Activated CD8-positive, alpha-beta memory T cell treated with anti-CD3 and anti-CD28 coated beads, Interleukin-2, amount 50 U/mL, for 4 hours (primary cell): ENCODE measurements at regions not wholly inside any gene's neighbourhood (a gene's known extent, or its start where the extent isn't known, plus 50 kb on each side); places are given as distances from the start of the nearest gene placed in this dataset.

Experiments
- DNase-seq: peaks from one replicate; pipeline ENCODE4 v3.0.0-alpha.2; 2020

DNA sequence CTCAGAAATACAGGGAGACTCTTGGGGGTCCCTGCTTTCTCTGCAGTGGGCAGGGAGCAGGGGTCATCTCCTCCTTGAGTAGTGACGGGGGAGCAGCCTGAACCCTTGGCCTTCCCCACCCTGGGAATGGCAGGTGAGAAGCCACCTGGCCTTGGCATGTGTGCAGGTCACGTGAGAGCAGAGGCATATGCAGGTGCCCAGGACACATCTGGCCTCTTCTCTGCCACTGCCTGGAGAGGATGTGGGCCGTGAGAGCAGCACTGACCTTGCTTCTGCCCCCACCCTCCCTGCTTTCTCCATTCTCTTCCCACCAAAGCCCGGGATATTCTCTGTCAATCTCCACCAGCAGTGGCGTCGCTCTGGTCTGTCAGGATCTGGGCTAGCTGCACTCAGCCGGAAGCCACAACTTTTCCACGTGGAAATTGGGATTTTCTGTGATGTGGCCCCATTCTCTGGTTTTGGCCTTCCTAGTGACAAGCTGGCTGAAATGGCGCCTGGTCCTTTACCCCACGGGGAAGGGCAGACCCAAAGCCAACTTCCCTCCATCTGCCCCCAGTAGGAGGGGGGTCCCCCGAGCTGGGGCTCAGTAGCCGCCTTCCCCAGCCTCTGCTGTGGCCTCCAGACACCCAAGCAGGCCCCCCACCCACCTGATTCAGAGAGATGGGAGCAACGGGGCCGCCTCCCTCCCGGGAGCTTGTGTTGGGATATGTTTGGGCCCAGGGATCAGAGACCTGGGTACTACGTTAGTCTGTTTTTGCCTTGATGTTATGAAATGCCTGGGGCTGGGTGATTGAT, 70.4 kb upstream of the FCN1 start:
- no peak for DNase-seq

DNA sequence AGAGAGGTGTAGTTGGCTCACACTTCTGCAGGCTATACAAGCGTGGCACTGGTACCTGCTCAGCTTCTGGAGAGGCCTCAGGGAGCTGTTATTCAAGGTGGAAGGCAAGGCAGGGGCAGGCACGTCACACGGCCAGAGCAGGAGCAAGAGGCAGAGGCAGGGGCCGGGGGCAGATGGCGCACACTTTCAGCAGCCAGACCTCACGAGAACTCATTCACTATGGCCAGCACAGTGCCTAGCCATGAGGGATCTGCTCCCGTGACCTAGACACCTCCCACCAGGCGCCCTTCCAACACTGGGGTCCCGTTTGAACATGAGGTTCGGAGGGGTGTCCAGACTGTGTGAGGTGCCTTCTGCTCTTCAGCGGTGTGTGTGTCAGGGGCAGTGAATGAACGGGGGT, 71.0 kb upstream of the FCN1 start:
- DNase-seq: no peak

DNA sequence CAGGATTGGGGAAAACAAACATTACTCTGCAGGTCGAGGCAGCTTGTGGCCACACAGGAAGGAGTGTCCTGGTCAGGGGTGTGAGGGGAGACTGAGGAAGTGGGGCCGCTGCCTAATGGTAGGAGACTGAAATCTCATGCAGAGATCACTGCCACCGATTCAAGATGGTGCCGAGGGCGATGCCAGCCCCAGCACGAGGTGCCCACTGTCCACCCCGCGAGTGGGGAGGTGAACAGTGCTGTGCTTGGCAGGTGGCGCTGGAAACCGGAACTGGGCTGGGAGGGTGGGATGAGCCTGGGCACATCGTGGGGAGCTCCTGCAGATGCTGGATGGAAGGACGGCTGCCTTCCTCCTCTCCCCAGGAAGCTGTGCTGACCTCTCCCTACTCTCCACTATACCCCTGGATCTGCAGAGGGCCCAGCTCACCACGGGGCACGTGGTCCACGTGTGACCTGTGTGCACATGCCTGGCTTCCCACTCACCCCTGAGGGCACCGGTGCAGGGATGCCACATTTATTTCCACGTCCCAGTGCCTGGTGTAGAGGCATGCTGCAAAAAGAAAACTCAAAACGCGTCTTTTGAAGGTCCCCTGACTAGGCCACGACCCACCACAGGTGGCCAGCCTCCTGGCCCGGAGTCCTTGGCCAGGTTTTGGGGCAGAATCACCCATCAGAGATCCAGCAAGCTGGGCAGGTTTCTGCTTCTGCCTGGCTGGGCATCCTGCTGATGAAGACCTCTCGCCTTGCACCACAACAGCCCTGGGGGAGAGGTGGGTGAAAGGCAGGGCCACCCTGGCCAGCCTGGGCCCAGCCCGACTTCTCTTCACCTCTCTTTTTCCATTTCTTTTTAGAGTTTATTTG, 71.7 kb upstream of the FCN1 start:
- no peak for DNase-seq

DNA sequence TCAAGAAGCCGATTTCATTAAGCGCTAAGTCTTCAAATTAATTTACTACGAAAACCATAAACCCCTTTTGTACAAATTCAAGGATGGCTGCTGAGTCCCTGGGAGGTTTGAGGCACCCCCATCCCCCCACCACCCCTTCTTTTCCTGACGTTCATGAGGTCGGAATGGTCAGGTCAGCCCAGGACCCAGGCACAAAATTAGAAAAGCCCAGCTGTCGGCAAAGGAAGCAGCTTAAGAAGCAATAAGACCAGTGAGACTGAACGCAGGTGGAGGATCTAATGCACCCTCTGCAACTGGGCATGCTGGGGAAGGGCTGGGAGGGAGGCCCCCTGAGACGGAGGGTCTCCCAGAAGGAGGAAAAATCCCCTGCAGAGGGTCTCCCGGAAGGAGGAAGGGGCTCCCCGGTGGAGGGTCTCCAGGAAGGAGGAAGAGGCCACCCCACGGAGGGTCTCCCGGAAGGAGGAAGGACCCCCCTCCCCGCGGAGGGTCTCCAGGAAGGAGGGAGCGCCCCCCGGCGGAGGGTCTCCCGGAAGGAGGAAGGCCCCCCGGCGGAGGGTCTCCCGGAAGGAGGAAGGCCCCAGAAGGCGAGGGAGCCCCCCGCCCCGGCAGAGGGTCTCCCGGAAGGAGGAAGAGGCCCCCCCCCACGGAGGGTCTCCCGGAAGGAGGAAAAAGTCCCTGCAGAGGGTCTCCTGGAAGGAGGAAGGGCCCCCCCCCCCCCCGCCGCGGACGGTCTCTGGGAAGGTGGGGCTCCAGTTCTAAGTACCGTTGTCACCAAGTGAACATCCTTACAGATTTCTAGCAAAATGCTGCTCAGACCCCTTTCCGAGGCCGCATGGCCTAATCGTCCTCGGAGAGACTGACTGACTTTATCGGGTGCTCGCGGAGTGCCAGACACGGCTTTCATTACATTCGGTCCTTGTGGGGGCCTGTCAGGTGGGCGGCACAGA, 74.4 kb upstream of the FCN1 start:
- no peak for DNase-seq

DNA sequence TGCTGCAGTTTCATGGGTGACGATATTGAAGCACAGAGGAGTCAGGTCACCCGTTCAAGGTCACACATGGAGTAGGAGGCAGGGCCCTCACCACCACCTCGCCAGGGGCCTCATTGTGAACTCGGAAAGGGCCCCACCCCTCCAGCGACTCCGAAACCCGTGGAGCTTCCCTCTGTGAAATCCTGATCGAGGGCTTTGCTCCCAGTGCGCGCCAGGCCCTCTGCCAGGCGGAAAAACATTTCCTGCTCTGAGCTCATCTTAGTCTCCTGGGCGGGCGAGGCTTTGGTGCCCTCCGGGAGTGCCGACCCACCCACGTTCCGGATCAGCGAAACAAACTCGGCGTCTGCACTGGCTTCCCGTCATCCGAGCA, 75.0 kb upstream of the FCN1 start:
- no peak for DNase-seq

DNA sequence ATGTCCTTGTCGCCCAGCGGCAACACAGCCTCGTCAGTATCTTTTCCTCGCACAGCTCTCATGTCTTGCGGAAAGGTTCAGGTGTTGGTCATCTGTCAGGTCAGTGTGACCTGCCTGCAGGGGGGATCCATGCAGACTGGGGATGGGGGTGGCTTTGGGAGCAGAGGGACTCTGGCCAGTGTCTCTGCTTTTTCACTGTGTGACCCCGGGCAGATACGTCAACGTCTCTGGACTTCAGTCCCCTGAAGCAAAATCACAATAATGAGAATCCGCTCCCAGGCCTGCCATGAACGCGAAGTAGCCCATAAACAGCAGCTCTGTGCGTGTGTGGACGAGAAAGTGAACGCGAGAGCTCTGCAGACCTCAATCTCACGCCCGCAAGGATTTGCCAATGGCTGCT, 75.7 kb upstream of the FCN1 start:
- no peak for DNase-seq

DNA sequence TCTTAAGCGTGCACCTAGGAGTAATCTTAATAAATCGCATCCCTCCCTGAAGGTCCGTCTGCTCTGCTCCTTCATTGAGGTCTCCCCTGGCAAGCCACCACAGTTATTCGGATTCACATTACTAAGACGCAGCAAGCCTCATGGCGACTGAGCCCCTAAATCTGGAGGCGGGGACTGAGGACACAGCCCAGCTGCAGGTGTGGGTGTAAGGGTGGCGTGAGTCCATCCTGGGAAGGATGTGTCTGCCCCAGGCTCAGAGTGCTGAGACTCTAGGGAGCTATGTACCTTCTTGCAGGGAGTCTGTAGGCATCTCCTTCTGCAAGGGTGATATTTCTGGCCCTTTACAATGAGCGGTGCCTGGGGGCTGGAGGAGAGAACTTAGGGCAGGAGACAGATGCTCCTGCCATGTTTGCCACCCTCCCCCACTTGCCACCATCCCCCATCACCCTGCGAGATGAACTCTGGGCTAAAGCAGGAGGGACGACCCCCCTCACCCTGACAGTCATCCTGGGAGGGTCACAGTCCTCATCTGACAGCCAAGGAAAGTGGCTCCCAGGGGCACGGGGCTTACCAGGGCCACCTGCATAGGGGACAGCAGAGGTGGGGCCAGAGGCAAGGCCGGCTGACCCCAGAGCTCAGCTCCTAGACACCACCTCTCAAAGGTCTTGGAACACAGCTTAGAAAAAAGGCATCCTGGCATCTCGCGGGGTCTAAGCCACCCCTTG, 76.4 kb upstream of the FCN1 start:
- DNase-seq: no peak

DNA sequence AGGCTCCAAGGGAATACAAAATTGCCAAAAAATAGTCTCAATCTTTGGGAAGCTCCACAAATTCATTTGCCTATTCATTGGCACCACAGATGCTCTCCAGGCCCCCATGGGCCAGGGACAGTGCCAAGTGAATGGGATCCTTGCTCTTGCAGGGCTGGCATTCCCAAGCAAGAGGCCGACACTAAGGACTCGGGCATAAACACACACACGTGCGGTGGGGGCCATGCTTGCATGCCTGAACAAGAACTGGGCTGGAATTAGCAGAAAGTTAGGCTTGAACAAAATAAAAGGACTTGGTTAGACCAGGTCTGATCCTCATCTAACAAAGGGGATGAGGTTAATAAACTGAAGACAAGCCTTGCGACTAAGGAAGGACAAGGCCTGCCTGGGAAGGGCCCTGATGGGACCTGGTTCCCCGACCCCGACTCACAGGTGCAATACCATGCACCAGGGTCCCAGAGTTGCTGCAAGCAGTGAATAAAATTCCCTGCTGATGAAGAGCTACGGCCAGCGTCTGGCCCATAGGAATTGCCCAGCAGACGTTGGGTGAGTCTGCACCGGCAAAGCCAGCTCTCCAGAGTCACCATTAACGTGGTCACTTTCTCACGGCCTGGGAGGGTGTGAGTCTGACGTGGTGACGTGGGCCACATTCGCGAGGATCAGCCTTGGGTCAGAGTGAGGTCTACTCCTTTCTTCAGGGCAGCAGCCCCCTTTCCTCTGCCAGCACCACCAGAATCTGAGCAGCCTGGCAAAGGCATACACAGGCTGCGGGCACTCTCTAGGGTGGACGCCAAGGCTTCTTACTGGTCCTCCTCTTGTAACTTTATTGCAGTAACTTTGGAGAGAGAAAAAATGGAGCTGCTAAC, 77.4 kb upstream of the FCN1 start:
- no peak for DNase-seq

DNA sequence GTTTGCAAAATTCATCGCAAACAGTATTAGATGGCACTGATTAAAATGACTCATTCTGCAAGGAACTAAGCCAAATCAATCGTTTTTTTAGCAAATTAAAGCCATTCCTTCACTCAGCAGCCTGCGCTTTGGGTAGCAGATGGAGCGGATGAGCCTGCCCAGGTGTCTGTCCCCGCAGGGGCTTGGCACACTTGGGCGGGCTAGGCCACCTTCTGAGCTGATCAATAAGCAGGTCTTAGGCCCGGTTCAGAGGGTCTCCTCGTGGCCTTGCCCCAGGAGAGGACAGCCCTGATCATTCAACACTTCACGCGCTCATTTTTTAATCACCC, 78.0 kb upstream of the FCN1 start:
- DNase-seq: no peak

DNA sequence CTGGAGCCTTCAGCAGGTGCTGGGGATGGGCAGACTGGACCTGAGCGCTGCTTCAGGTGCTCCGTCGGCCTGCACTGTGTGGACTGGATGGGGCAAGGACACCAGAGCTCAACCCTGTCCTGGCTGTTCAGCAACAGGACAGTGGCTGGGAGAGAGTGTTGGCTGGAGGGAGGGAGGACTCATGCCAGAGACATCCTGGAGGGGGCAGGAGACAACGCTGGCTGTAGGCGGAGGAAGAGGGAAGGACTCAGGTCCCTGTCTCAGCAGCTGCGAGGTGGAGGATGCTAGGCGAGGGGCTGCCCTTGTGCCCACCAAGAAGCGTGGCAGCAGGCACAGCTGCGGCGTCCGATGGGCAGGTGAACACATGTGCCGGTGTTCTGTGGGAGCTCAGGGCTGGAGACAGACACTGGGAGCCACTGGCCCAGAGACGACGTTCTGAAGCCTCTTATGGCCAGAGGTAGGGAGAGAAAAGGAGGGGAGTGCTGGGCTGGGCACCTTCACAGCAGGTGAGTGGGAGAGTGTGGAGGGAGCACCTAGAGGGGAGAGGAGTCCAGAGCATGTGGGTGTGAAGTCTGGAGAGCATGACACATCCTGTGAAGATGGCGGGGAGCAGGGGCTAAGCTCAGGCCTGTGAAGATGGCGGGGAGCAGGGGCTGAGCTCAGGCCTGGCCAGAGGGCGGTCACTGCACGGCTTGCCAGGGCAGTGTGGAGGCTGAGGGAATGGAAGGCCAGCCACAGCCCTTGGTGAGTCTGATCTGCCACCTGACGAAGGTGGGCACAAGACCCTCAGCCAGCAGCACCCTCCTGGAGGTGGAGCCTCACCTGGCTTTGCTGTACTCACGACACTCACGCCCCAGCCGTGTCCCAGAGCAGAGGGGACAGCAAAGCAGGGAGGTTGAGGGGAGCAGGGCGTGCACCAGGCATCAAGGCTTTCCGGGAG, 79.1 kb upstream of the FCN1 start:
- no peak for DNase-seq

DNA sequence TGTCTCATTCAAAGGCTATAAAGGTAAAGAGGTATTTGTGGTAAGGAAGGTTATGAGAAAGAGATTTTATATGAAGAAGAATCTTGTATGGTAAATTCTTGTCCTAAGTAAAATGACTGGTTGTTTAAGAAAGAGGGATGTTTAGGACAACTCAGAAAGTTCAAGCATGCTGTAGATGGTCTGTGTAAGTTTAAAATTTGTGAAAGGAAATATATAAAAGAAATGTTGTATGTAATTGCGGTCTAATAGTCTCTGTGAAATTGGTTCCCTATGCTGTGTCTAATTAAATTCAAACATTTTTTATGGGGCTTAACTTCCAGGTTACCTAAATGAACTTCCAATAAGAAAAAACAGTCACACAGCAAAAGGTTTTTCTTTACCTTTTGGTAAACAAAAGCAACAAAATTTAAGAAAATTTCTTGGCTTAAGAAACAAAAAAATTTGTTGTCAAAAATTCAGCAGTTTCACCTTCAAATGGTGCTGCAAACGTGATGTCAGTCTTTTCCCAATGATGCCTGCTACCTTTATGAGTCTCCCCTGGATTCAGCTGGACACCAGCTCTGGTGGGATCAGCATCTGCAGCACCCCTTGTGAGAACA, 83.0 kb upstream of the FCN1 start:
- no peak for DNase-seq

DNA sequence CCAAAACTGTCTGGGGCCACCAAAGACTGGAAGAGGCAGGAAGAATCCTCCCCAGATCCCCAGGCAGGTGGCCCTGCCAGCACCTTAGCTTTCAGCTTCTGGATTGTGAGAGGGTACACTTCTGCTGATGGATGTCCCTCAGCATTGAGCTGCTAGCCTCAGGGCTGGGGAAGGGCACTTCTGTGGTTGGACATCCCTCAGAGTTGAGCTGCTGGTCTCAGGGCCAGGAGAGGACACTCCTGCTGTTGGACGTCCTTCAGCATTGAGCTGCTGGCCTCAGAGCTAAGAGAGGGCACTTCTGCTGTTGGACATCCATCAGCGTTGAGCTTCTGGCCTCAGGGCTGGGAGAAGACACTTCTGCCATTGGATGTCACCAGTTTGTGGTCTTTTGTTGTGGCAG, 83.8 kb upstream of the FCN1 start:
- DNase-seq: no peak

DNA sequence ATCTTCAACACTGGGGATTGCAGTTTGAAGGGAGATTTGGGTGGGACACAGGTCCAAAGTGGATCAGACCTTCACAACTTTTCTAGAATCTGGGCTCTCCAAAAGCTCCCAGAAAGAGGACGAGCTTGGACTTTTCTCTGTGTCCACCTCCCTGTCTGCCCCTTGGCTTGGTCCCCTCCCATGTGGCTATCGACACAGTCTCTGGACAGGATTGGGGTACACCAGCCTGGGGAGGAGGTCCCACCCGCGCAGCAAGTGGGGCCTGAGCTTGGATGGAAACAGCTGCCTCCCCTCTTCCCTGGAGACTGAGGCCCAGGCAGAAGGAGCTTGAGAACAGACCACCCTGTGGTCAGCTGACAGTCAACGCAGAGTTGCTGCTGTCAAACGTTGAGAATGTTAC, 84.6 kb upstream of the FCN1 start:
- no peak for DNase-seq

DNA sequence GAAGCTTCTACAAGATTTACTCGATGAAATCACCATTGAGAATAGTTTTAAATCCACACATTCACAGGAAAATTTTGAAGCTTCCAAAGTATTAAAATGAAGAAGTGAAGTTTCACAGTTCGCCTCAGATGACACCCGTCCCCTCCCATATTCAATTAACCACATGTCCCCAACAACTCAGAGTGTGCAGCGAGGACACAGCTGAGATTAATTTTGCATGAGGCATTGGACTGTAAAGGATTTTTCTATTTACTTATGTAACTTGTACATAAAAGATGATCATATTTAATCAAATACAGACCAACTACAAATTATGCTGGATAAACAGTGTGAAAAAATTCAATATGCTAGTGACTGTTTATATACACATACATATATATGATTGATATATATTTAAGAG, 84.7 kb upstream of the OLFM1 start:
- no peak for DNase-seq

DNA sequence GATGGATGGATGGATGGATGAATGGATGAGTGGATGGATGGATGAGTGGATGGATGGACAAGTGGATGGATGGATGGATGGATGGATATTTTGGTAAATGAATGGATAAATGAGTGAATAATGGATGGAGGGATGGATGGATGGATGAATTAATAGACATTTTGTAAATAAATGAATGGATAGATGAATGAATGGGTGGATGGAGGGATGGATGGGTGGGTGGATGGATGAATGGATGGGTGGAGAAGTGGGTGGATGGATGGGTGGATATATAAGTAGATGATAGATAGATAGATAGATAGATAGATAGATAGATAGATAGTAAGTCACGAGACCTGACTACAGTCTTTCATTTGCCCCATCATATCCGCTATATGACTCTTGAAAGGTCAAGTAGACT, 82.7 kb upstream of the OLFM1 start:
- DNase-seq: no peak

DNA sequence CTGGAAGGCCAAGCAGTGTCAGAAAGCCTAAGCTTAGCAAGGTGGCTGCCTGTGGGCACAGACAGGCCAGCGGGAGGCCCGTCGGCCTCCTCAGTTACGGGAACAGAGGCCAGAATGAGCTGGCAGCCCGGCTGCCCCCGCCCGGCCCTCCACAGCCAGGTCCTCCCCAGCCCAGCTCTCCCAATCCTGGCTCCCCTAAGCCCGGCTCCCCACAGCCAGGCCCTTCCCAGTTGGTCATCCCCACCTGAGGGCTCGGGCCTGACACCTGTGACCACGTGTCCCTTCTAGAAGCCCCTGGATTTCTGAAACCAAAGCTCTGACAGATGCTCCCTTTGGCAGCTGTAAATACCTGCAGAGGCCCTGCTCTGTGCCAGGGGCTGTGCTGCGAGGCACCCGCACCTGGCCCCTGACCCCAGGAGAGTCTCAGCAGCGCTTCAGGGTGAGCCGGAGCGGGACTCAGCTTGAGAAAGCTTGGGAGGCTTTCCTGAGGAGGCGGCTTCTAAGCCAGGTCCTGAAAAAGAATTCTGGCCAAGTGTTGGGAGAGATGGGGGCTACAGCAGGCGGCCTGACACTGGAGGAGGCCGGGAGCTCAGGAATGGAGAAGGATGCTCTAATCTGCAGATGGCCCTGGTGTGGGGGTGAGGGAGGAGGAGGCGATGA, 80.4 kb upstream of the OLFM1 start:
- DNase-seq: no peak

DNA sequence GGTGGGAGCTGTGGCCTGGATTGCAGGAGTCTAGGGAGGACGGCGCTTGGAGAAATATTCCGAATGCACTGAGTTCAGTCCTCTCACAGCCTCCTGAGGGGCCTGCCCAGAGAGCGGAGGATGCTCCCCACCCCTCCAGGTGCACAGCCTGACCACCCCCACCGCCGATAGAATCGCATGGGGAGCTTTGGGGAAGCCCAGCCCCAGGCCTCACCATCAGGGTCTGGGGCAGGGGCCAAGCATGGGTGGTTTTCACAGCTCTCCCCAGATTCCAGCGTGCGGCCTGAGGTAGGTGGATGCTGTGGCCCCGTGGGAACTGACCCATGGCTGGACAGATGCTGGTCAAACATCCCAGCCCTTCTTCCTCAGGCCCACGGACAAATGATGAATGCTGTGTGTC, 79.9 kb upstream of the OLFM1 start:
- no peak for DNase-seq

DNA sequence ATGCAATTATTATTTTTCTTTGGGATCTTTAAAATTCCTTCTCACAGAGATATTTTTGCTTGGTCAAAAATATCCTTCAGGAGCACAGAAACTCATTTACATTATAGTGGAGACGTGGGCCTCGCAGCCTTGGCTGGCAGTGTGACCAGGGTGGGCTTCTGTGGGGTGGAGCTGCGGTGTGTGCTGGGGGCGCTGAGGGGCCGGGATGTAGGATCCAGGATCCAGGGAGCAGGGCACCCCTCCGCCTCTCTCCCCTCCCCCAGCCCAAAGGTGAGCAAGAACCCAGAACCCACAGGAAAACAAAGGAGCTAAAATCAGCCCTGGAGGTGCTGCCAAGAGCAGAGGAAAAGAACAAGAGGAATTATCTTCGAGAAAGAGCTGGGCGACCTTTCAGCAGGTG, 79.1 kb upstream of the OLFM1 start:
- no peak for DNase-seq

DNA sequence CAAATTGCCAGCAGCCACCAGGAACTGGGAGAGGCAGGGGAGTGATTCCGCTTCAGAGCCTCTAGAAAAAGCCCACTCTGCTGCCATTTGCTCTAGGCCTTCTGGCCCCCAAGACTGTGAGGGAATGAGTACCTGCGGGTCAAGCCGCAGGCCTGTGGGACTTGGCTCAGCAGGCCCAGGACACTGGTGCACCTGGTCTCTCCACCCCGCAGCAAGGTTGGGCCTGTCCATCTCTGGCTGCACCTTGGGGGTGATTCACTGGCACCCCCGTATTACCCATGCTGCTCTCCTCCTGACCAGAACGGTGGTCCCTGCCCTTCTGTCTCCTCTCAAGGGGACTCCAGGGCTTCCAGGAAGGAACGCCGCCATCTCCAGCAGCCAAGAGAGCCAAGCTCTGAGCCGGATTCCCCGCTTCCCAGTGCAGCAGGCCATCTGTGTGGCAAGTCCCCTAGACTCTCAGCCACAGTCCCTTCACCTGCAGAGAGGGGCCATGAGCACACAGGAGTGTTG, 78.4 kb upstream of the OLFM1 start:
- no peak for DNase-seq
